CD14-positive monocyte (primary cell): ENCODE measurements at regions not wholly inside any gene's neighbourhood (a gene's known extent, or its start where the extent isn't known, plus 50 kb on each side); places are given as distances from the start of the nearest gene placed in this dataset.
A peak's percentile ranks its signal among the peaks of the same experiment; 100 is the strongest.

Source experiments
- DNase-seq, 3 donors: peaks; one replicate each; pipeline ENCODE4 v3.0.0-alpha.2; 2011 to 2022
- H2AFZ ChIP-seq: 2 replicates; pipeline ENCODE4 v1.6.0; 2012; ENCODE audit warnings: mild to moderate bottlenecking, low read depth, low read length, inconsistent platforms; ENCODE audit not compliant: insufficient read depth, poor library complexity, severe bottlenecking
- H3K27ac ChIP-seq, 2 donors: 1 replicate in 1 of 2; 2 replicates in 1 of 2; pipeline ENCODE4 v1.5.1; 2012 to 2013; ENCODE audit warnings: low read length in 2 of 2, control low read depth in 1 of 2, inconsistent platforms in 1 of 2, low read depth in 1 of 2, mild to moderate bottlenecking in 1 of 2
- H3K27me3 ChIP-seq, 2 donors: one replicate each; pipeline versions ENCODE4 v1.6.0 to v1.6.1; 2011 to 2013; ENCODE audit warnings: low read length in 2 of 2; ENCODE audit not compliant: control insufficient read depth in 2 of 2, insufficient read depth in 2 of 2
- H3K36me3 ChIP-seq, 2 donors: replicated peaks in 1 of 2; 1 replicate in 1 of 2; 2 replicates in 1 of 2; pipeline versions ENCODE4 v1.5.1 to v1.6.1; 2012 to 2013; ENCODE audit warnings: low read length in 2 of 2, control low read depth in 1 of 2, inconsistent platforms in 1 of 2, mild to moderate bottlenecking in 1 of 2; ENCODE audit not compliant: insufficient read depth in 2 of 2, control insufficient read depth in 1 of 2
- H3K4me1 ChIP-seq, 2 donors: 1 replicate in 1 of 2; 2 replicates in 1 of 2; pipeline versions ENCODE4 v1.5.1 to v1.6.1; 2012 to 2013; ENCODE audit warnings: low read length in 2 of 2, control low read depth in 1 of 2, inconsistent platforms in 1 of 2, mild to moderate bottlenecking in 1 of 2, moderate library complexity in 1 of 2; ENCODE audit not compliant: insufficient read depth in 2 of 2, control insufficient read depth in 1 of 2
- H3K4me2 ChIP-seq: replicated peaks from 2 replicates; pipeline ENCODE3; 2012; ENCODE audit warnings: low read length, moderate library complexity, mild to moderate bottlenecking; ENCODE audit not compliant: poor library complexity, severe bottlenecking; ENCODE audit errors: extremely low read depth
- H3K4me3 ChIP-seq, 3 experiments: fragments of 200-600 bp in 1 of 3; sonication (generic) in 1 of 3; replicated peaks in 1 of 3; 1 replicate in 2 of 3; 2 replicates in 1 of 3; pipeline ENCODE4 v1.5.1; 2011 to 2013; ENCODE audit warnings: low read length in 3 of 3, mild to moderate bottlenecking in 3 of 3, control low read depth in 2 of 3, low read depth in 2 of 3, inconsistent platforms in 1 of 3, moderate library complexity in 1 of 3
- H3K79me2 ChIP-seq: 2 replicates; pipeline ENCODE4 v1.6.0; 2012; ENCODE audit warnings: mild to moderate bottlenecking, control low read depth, inconsistent platforms, low read length, moderate library complexity; ENCODE audit not compliant: insufficient read depth
- H3K9ac ChIP-seq: 2 replicates; pipeline ENCODE4 v1.6.0; 2017; ENCODE audit warnings: low read length, mild to moderate bottlenecking; ENCODE audit not compliant: insufficient read depth, poor library complexity, severe bottlenecking
- H3K9me3 ChIP-seq, 2 donors: replicated peaks in 1 of 2; 1 replicate in 1 of 2; 2 replicates in 1 of 2; pipeline versions ENCODE4 v1.5.1 to v1.6.1; 2012 to 2013; ENCODE audit warnings: low read length in 2 of 2, control low read depth in 1 of 2; ENCODE audit not compliant: control insufficient read depth in 1 of 2, insufficient read depth in 1 of 2
- H4K20me1 ChIP-seq: 2 replicates; pipeline ENCODE4 v1.6.0; 2012; ENCODE audit warnings: mild to moderate bottlenecking, low read length, control low read depth, moderate library complexity; ENCODE audit not compliant: insufficient read depth
- H3K27ac Mint-ChIP-seq, 7 donors: one replicate each; pipeline ENCODE4 v1.8.0; 2020; ENCODE audit warnings: mild to moderate bottlenecking in 7 of 7, mixed read lengths in 7 of 7, moderate library complexity in 6 of 7, inconsistent platforms in 2 of 7
- H3K27me3 Mint-ChIP-seq, 3 donors: one replicate each; pipeline ENCODE4 v1.8.0; 2021 to 2022; ENCODE audit warnings: low read depth in 3 of 3, mild to moderate bottlenecking in 3 of 3, mixed read lengths in 3 of 3, moderate library complexity in 3 of 3, inconsistent platforms in 1 of 3
- H3K36me3 Mint-ChIP-seq, 2 donors: one replicate each; pipeline ENCODE4 v1.8.0; 2020; ENCODE audit warnings: mixed read lengths in 2 of 2, inconsistent platforms in 1 of 2, mild to moderate bottlenecking in 1 of 2
- H3K4me1 Mint-ChIP-seq: one replicate; pipeline ENCODE4 v1.8.0; 2020; ENCODE audit warnings: mild to moderate bottlenecking, mixed read lengths
- H3K4me3 Mint-ChIP-seq, 2 donors: one replicate each; pipeline ENCODE4 v1.8.0; 2020; ENCODE audit warnings: mild to moderate bottlenecking in 2 of 2, mixed read lengths in 2 of 2, moderate library complexity in 1 of 2
- H3K9me3 Mint-ChIP-seq, 7 donors: one replicate each; pipeline ENCODE4 v1.8.0; 2020 to 2022; ENCODE audit warnings: mixed read lengths in 7 of 7, mild to moderate bottlenecking in 6 of 7, moderate library complexity in 6 of 7, inconsistent platforms in 2 of 7
- WGBS: methylation state at CpG from one replicate; pipeline ENCODE4 v1.1.5; 2013; ENCODE audit warnings: missing lambda C conversion rate; ENCODE audit not compliant: insufficient coverage; 5-methylcytosine and 5-hydroxymethylcytosine counted together
- intact Hi-C, 2 donors: fragments of 100-400 bp; cut with micrococcal nuclease; formaldehyde crosslinking; loops; one replicate each; pipeline versions ENCODE4 v1.15.0 to v1.15.1; 2023
- TF ChIP-seq, protein P1 (sequence below): fragments of 200-600 bp; IDR thresholded peaks from one replicate; pipeline ENCODE4 v1.8.0; 2022; ENCODE audit warnings: antibody characterized with exemption, mild to moderate bottlenecking

- no peaks in the 10 kb centered on the region for H3K36me3 ChIP-seq
- TF ChIP-seq, protein P1, sequence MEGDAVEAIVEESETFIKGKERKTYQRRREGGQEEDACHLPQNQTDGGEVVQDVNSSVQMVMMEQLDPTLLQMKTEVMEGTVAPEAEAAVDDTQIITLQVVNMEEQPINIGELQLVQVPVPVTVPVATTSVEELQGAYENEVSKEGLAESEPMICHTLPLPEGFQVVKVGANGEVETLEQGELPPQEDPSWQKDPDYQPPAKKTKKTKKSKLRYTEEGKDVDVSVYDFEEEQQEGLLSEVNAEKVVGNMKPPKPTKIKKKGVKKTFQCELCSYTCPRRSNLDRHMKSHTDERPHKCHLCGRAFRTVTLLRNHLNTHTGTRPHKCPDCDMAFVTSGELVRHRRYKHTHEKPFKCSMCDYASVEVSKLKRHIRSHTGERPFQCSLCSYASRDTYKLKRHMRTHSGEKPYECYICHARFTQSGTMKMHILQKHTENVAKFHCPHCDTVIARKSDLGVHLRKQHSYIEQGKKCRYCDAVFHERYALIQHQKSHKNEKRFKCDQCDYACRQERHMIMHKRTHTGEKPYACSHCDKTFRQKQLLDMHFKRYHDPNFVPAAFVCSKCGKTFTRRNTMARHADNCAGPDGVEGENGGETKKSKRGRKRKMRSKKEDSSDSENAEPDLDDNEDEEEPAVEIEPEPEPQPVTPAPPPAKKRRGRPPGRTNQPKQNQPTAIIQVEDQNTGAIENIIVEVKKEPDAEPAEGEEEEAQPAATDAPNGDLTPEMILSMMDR = no peak
- peaks cover 0 to 7% of the 10 kb centered on the region in 2 donors for H3K4me1 ChIP-seq
- no peak overlapping the region for H3K9ac ChIP-seq
- peaks cover 0 to 10% (median 6%) of the 10 kb centered on the region in 7 donors for H3K9me3 Mint-ChIP-seq
- H2AFZ ChIP-seq = no peak overlapping the region
- no peaks in the 10 kb centered on the region for H3K27me3 ChIP-seq
- H3K27me3 Mint-ChIP-seq = peaks cover 1 to 2% (median 2%) of the 10 kb centered on the region in 3 donors
- H3K4me3 Mint-ChIP-seq = no peak overlapping the region
- intact Hi-C loops = no loop called here
- H3K36me3 Mint-ChIP-seq = no peaks in the 10 kb centered on the region
- no peaks in the 10 kb centered on the region for H3K9me3 ChIP-seq
- H3K27ac Mint-ChIP-seq = peak overlapping the region in 1 of 7 donors; percentile 47
- peaks cover 6% of the 10 kb centered on the region for H3K4me1 Mint-ChIP-seq
- no peak overlapping the region for H3K27ac ChIP-seq
- no peak overlapping the region for H3K4me3 ChIP-seq
- no peaks in the 10 kb centered on the region for H3K79me2 ChIP-seq
- no peak for DNase-seq
- H4K20me1 ChIP-seq = no peaks in the 10 kb centered on the region
- H3K4me2 ChIP-seq = no peak overlapping the region
These were observed 433.0 kb downstream of the TLE1 start for GRCh38 chr9:81256368-81256767.

DNA sequence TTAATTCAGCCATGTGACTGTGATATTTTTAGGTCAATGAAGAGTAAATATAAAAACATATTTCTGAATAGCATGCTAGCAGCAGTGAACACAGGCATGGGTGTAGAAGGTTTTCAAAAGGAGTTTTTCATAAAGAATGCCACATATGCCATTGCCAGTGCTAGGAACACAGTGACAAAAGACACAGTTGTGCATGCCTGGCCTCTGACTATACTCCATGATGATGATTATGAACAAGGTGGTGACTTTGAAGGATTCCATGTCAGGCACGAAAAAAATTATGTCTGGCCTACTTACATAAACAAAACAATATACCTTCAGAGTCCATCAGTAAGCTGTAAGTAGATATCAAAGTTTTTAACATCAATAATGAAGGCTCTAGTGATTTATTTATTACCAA, 438.7 kb downstream of the TLE1 start:
- H3K27ac Mint-ChIP-seq = no peak overlapping the region
- no peak overlapping the region for H3K4me3 Mint-ChIP-seq
- WGBS = no CpG with 5 or more reads among the region's 1 CpG
- Histone ChIP-seq H4K20me1 (no peaks in the 10 kb centered on the region), H3K79me2 (no peaks in the 10 kb centered on the region), H3K36me3 (no peaks in the 10 kb centered on the region), H3K4me3 (no peak overlapping the region), H2AFZ (no peak overlapping the region), H3K4me2 (no peak overlapping the region), H3K4me1 (no peaks in the 10 kb centered on the region), H3K27ac (no peak overlapping the region), H3K27me3 (no peaks in the 10 kb centered on the region), H3K9ac (no peak overlapping the region), H3K9me3 (no peaks in the 10 kb centered on the region)
- H3K4me1 Mint-ChIP-seq = no peaks in the 10 kb centered on the region
- H3K36me3 Mint-ChIP-seq = no peaks in the 10 kb centered on the region
- no peaks in the 10 kb centered on the region for H3K9me3 Mint-ChIP-seq
- peaks cover 0 to 2% (median 0%) of the 10 kb centered on the region in 3 donors for H3K27me3 Mint-ChIP-seq
- DNase-seq = no peak
- TF ChIP-seq, protein P1 = no peak
- intact Hi-C loops = no loop called here
